ENCODE measurements at regions not wholly inside any gene's neighbourhood (a gene's known extent, or its start where the extent isn't known, plus 50 kb on each side); places are given as distances from the start of the nearest gene placed in this dataset.
A peak's percentile ranks its signal among the peaks of the same experiment; 100 is the strongest.
"Not testable (repeated sequence)": the region's sequence is repeated elsewhere in the genome, so short reads cannot be mapped to it uniquely, and the experiment has no call there.

- TF ChIP-seq POLR2A (IDR thresholded peaks at IDR 0.05) (no peak), POLR2AphosphoS5 (IDR thresholded peaks at IDR 0.05) (no peak), EP300 (IDR thresholded peaks at IDR 0.05) (no peak), CTCF (IDR thresholded peaks at IDR 0.05) (no peak)
- Histone ChIP-seq H3K27me3 (no peaks in the 10 kb centered on the region), H3K27ac (no peak overlapping the region), H3K9me3 (no peaks in the 10 kb centered on the region), H3K36me3 (no peaks in the 10 kb centered on the region), H3K4me3 (no peak overlapping the region), H3K4me1 (peaks cover 0 to 33% (median 27%) of the 10 kb centered on the region in 4 donors)
- intact Hi-C loops (cut with DNase I) = no loop called here
- DNase-seq = no peak
- 83 to 87% methylated on average over 2 of the region's 2 CpGs for WGBS, 2 donors
These were observed 154.0 kb downstream of the REEP3 start for GRCh38 chr10:63675171-63675570.

DNA sequence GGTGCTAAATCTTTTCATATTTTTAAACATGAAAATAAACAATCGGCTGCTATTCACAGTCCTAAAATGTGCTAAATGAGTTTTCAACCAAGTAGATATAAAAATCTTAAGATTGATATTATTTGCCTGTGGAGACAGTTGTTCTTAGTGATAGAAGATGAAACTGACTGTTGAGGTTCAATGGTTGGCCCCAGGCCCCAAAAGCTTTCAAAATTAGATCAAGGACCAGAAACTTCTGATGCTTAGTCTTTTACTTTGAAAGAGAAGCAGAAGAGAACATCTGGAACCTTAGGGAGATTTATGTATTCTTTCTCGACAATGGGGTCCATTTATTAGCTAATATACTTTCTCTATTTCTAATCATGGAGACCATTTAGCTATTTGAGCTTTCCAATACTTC, 155.8 kb downstream of the REEP3 start:
- no peak for DNase-seq
- H3K9me3 ChIP-seq = no peaks in the 10 kb centered on the region
- H3K4me3 ChIP-seq = no peak overlapping the region
- peaks cover 0 to 20% (median 17%) of the 10 kb centered on the region in 4 donors for H3K4me1 ChIP-seq
- intact Hi-C loops (cut with DNase I) = no loop called here
- WGBS, 2 donors = 69 to 88% methylated on average over 2 of the region's 2 CpGs
- no peaks in the 10 kb centered on the region for H3K27me3 ChIP-seq
- TF ChIP-seq EP300 (IDR thresholded peaks at IDR 0.05) = no peak
- TF ChIP-seq POLR2A (IDR thresholded peaks at IDR 0.05) = no peak
- H3K27ac ChIP-seq = no peak overlapping the region
- no peaks in the 10 kb centered on the region for H3K36me3 ChIP-seq

- H3K36me3 ChIP-seq; H3K9me3 ChIP-seq; H3K27ac ChIP-seq; intact Hi-C loops (cut with DNase I); DNase-seq; H3K27me3 ChIP-seq; H3K4me3 ChIP-seq: not testable (repeated sequence)
- H3K4me1 ChIP-seq = peaks cover 0 to 13% (median 1%) of the 10 kb centered on the region in 4 donors
- 100% methylated on average over 1 of the region's 1 CpG for WGBS, 2 donors
These were observed 159.3 kb downstream of the REEP3 start for GRCh38 chr10:63680545-63680944.

GRCh38 chr10:63681993-63682697, 160.9 kb downstream of the REEP3 start:
- Histone ChIP-seq H3K9me3 (no peaks in the 10 kb centered on the region), H3K27me3 (no peaks in the 10 kb centered on the region), H3K27ac (peak overlapping the region in 3 of 4 donors; percentile 24 to 44 (median 29)), H3K36me3 (no peaks in the 10 kb centered on the region), H3K4me1 (peaks cover 0 to 13% (median 0%) of the 10 kb centered on the region in 4 donors), H3K4me3 (no peak overlapping the region)
- 62 to 69% methylated on average over 4 of the region's 4 CpGs for WGBS, 2 donors
- intact Hi-C loops (cut with DNase I) = no loop called here
- DNase-seq = no peak
- TF ChIP-seq POLR2AphosphoS5 (IDR thresholded peaks at IDR 0.05) = peak; percentile 66 to 73 (median 70)
- no peak for TF ChIP-seq CTCF (IDR thresholded peaks at IDR 0.05)
- TF ChIP-seq POLR2A (IDR thresholded peaks at IDR 0.05) = no peak
- peak in 1 of 4 donors; percentile 30 for TF ChIP-seq EP300 (IDR thresholded peaks at IDR 0.05)

DNA sequence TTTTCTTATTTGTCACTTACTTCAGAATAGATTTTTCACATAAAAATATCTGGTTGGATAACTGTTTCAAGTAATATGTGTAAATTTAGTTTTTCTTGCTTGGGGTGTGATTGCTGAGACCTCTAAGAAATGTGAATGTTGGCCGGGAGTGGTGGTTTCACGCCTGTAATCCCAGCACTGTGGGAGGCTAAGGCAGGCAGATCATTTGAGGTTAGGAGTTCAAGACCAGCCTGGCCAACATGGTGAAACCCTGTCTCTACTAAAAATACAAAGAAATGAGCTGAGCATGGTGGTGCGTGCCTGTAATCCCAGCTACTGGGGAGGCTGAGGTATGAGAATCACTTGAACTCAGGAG, 161.5 kb downstream of the REEP3 start:
- WGBS, 2 donors = 90 to 91% methylated on average over 3 of the region's 3 CpGs

DNA sequence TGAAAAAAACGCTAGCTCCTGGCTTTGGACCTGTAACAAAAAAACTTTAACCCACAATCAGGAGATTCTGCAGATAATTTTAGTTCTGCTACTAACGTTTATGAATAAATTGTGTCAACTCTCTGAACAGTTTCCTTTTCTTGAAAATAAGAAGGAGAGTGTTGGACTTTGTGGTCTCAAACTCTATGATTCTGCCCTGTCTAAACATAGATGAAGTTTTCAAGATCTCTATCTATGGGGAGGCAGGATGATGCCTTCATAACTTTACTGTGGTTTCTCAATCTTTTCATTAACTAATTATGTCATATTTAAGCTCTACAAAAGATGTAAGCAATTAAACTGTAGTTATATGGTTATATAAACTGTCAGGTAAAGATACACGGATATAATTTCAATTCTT, 162.0 kb downstream of the REEP3 start:
- no peak overlapping the region for H3K4me3 ChIP-seq
- no peak for TF ChIP-seq POLR2AphosphoS5 (IDR thresholded peaks at IDR 0.05)
- no peak for TF ChIP-seq EP300 (IDR thresholded peaks at IDR 0.05)
- TF ChIP-seq POLR2A (IDR thresholded peaks at IDR 0.05) = no peak
- TF ChIP-seq CTCF (IDR thresholded peaks at IDR 0.05) = no peak
- no peaks in the 10 kb centered on the region for H3K9me3 ChIP-seq
- intact Hi-C loops (cut with DNase I) = no loop called here
- H3K36me3 ChIP-seq = no peaks in the 10 kb centered on the region
- no peaks in the 10 kb centered on the region for H3K27me3 ChIP-seq
- no peak overlapping the region for H3K27ac ChIP-seq
- no peak for DNase-seq
- 46 to 57% methylated on average over 3 of the region's 3 CpGs for WGBS, 2 donors
- peaks cover 0 to 13% (median 0%) of the 10 kb centered on the region in 4 donors for H3K4me1 ChIP-seq

More for the DNA sequence above, 161.5 kb downstream of the REEP3 start:
- intact Hi-C loops (cut with DNase I); H3K27me3 ChIP-seq; H3K36me3 ChIP-seq; DNase-seq; H3K9me3 ChIP-seq; H3K4me3 ChIP-seq: not testable (repeated sequence)
- peaks cover 0 to 13% (median 0%) of the 10 kb centered on the region in 4 donors for H3K4me1 ChIP-seq
- peak overlapping the region in 3 of 4 donors; percentile 24 to 44 (median 29) for H3K27ac ChIP-seq
